Skeletal muscle tissue (tissue), 3 donors: ENCODE measurements at regions not wholly inside any gene's neighbourhood (a gene's known extent, or its start where the extent isn't known, plus 50 kb on each side); places are given as distances from the start of the nearest gene placed in this dataset.

Experiments
- H3K27ac ChIP-seq: one replicate; pipeline ENCODE4 v1.7.0; 2013; ENCODE audit warnings: mild to moderate bottlenecking, low read depth, low read length, inconsistent platforms
- H3K27me3 ChIP-seq, 3 donors: one replicate each; pipeline ENCODE4 v1.7.0; 2013; ENCODE audit warnings: low read length in 3 of 3; ENCODE audit not compliant: control insufficient read depth in 3 of 3, insufficient read depth in 3 of 3
- H3K36me3 ChIP-seq, 3 donors: one replicate each; pipeline ENCODE4 v1.7.0; 2013; ENCODE audit warnings: low read length in 3 of 3; ENCODE audit not compliant: control insufficient read depth in 3 of 3, insufficient read depth in 3 of 3
- H3K4me1 ChIP-seq, 3 donors: one replicate each; pipeline ENCODE4 v1.7.0; 2013; ENCODE audit warnings: low read length in 3 of 3, mild to moderate bottlenecking in 3 of 3; ENCODE audit not compliant: control insufficient read depth in 3 of 3, insufficient read depth in 3 of 3
- H3K4me3 ChIP-seq, 3 donors: one replicate each; pipeline ENCODE4 v1.7.0; 2013; ENCODE audit warnings: low read length in 3 of 3
- H3K9ac ChIP-seq, 3 donors: one replicate each; pipeline ENCODE4 v1.7.0; 2013; ENCODE audit warnings: low read length in 3 of 3, mild to moderate bottlenecking in 3 of 3, moderate library complexity in 2 of 3, low read depth in 1 of 3
- H3K9me3 ChIP-seq, 3 donors: one replicate each; pipeline ENCODE4 v1.7.0; 2013; ENCODE audit warnings: low read length in 3 of 3; ENCODE audit not compliant: control insufficient read depth in 3 of 3
- donor health status: Osteomylitis.

- Histone ChIP-seq H3K36me3 (no peaks in the 10 kb centered on the region), H3K27me3 (no peaks in the 10 kb centered on the region), H3K4me3 (no peak overlapping the region), H3K9me3 (no peaks in the 10 kb centered on the region), H3K27ac (peak overlapping the region; percentile 46), H3K4me1 (peaks cover 0 to 5% (median 0%) of the 10 kb centered on the region in 3 donors), H3K9ac (no peak overlapping the region)
Observed at GRCh38 chr15:95658799-95659198, 671.7 kb upstream of the NR2F2 start.

DNA sequence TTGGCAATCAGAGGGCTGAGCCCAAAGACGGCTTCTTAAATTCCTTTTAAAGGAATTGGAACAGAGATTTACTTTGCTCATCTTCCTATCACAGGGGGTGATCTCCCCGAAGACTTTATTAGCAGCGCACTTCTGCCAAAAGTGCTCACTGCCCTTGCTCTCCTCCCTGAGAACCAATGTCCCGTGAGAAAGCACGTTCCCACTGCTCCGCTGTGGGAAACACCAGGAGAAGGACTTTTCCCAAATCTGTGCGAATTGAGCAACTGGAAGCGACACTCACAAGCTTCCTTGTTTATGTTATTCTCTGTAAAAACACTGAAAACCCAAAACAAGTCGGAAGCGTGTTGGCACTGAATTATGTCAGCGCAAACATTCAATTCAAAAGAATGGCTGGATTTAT lies 670.8 kb upstream of the NR2F2 start:
- peak overlapping the region; percentile 46 for H3K27ac ChIP-seq

GRCh38 chr15:95662638-95663037 lies 667.9 kb upstream of the NR2F2 start:
- Histone ChIP-seq H3K4me1 (peaks cover 0 to 7% (median 0%) of the 10 kb centered on the region in 3 donors), H3K9me3 (no peaks in the 10 kb centered on the region), H3K4me3 (no peak overlapping the region), H3K27me3 (no peaks in the 10 kb centered on the region), H3K36me3 (no peaks in the 10 kb centered on the region), H3K9ac (no peak overlapping the region), H3K27ac (no peak overlapping the region)

More for the DNA sequence above, 670.8 kb upstream of the NR2F2 start:
- Histone ChIP-seq H3K36me3 (no peaks in the 10 kb centered on the region), H3K4me3 (no peak overlapping the region), H3K9me3 (no peaks in the 10 kb centered on the region), H3K9ac (no peak overlapping the region), H3K4me1 (peaks cover 0 to 7% (median 0%) of the 10 kb centered on the region in 3 donors), H3K27me3 (no peaks in the 10 kb centered on the region)

GRCh38 chr15:95663156-95664100 lies 667.1 kb upstream of the NR2F2 start:
- Histone ChIP-seq H3K4me3 (no peak overlapping the region), H3K9ac (no peak overlapping the region), H3K9me3 (no peaks in the 10 kb centered on the region), H3K27ac (no peak overlapping the region), H3K36me3 (no peaks in the 10 kb centered on the region), H3K4me1 (peaks cover 0 to 7% (median 0%) of the 10 kb centered on the region in 3 donors), H3K27me3 (no peaks in the 10 kb centered on the region)

DNA sequence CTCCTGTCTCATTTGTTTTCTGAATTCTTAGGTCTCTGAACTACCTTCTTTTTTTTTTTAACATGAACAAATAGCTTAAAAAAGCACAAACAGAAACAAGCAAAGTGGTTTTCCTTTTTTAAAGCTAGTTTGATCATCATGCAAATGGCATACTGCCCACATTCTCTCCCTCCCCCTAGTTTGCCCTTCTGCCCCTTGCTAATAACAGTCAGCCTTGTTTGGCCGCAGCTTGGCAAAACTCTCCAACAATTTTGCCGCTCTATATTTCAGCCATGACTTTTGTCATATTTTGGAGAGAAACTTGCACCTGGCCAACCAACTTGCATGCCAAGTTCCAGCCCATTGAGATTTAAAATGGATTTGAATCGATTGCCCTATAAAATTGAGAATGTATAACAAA lies 666.0 kb upstream of the NR2F2 start:
- H3K9ac ChIP-seq = no peak overlapping the region
- H3K27me3 ChIP-seq = no peaks in the 10 kb centered on the region
- no peaks in the 10 kb centered on the region for H3K36me3 ChIP-seq
- H3K4me3 ChIP-seq = no peak overlapping the region
- H3K27ac ChIP-seq = no peak overlapping the region
- peaks cover 0 to 7% (median 2%) of the 10 kb centered on the region in 3 donors for H3K4me1 ChIP-seq
- no peaks in the 10 kb centered on the region for H3K9me3 ChIP-seq

GRCh38 chr15:95669146-95669922 lies 661.2 kb upstream of the NR2F2 start:
- no peaks in the 10 kb centered on the region for H3K27me3 ChIP-seq
- no peaks in the 10 kb centered on the region for H3K36me3 ChIP-seq
- peaks cover 0 to 2% (median 0%) of the 10 kb centered on the region in 3 donors for H3K4me1 ChIP-seq
- peak overlapping the region in 2 of 3 donors; percentile 32 to 38 for H3K4me3 ChIP-seq
- peak overlapping the region; percentile 38 for H3K27ac ChIP-seq
- H3K9ac ChIP-seq = peak overlapping the region in 1 of 3 donors; percentile 60
- no peaks in the 10 kb centered on the region for H3K9me3 ChIP-seq

- H3K4me3 ChIP-seq = no peak overlapping the region
- no peaks in the 10 kb centered on the region for H3K27me3 ChIP-seq
- no peak overlapping the region for H3K27ac ChIP-seq
- H3K36me3 ChIP-seq = no peaks in the 10 kb centered on the region
- H3K9me3 ChIP-seq = no peaks in the 10 kb centered on the region
- no peak overlapping the region for H3K9ac ChIP-seq
- peaks cover 0 to 2% (median 0%) of the 10 kb centered on the region in 3 donors for H3K4me1 ChIP-seq
Observed at GRCh38 chr15:95674031-95674430, 656.5 kb upstream of the NR2F2 start.

DNA sequence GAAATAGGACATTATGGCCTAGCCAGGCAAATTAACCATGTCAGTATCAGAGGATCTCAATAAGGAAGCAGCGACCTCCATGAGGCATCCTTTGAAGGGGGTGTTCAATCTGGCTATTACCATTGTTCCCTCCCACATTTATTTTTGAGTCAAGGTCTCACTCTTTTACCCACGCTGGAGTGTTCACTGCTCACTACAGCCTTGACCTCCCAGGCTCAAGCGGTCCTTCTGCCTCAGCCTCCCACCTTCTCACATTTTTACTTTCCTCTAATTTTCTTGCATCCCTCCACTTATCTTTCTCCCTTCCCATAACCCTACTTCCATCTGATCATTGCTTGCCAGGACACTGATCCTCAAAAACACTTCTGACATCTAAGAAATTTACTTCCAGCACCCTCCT lies 654.0 kb upstream of the NR2F2 start:
- no peaks in the 10 kb centered on the region for H3K9me3 ChIP-seq
- H3K36me3 ChIP-seq = no peaks in the 10 kb centered on the region
- H3K27me3 ChIP-seq = no peaks in the 10 kb centered on the region
- H3K27ac ChIP-seq = no peak overlapping the region
- no peaks in the 10 kb centered on the region for H3K4me1 ChIP-seq
- H3K9ac ChIP-seq = no peak overlapping the region
- no peak overlapping the region for H3K4me3 ChIP-seq

GRCh38 chr15:95679847-95680582 lies 650.5 kb upstream of the NR2F2 start:
- Histone ChIP-seq H3K27me3 (no peaks in the 10 kb centered on the region), H3K27ac (no peak overlapping the region), H3K9me3 (no peaks in the 10 kb centered on the region), H3K4me3 (no peak overlapping the region), H3K36me3 (no peaks in the 10 kb centered on the region), H3K9ac (no peak overlapping the region), H3K4me1 (peaks cover 0 to 3% (median 0%) of the 10 kb centered on the region in 3 donors)
